ENCODE measurements at regions not wholly inside any gene's neighbourhood (a gene's known extent, or its start where the extent isn't known, plus 50 kb on each side); places are given as distances from the start of the nearest gene placed in this dataset.

DNA sequence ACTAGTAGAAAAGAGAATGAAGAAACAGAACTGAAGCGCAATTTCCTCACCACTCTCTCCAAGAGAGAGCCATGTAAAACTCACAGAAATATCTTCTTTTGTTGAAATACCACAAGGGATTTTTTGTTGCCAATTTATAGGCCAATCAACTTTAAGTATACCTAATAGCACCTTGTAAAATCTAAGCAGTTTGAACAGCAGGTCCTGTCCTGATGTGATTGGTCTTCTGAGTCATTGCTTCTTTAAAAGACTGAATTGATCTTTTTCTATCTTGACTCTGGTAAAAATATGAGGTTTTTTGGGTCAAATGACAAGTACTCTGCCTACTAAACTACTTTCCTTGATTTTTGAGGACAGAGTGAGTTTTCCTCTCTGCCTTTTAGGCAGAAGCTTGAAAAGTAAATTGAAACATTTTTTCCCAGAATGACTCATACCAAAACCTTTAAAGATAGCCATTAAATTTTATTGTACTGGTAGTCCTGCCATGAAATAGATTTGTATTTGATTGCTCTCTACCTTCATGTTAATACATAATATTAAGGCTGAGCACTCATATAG is 343.9 kb upstream of the CBLB start:
- Mint-ChIP-seq H3K4me1 (peaks cover 20% of the 10 kb centered on the region), H3K36me3 (ENCODE audit: low read depth) (peaks cover 11% of the 10 kb centered on the region), H3K9me3 (peaks cover 9% of the 10 kb centered on the region), H3K27me3 (ENCODE audit: low read depth, poor library complexity) (no peaks in the 10 kb centered on the region), H3K4me3 (no peak overlapping the region), H3K27ac (no peak overlapping the region)
- no peak for DNase-seq
- TF ChIP-seq, protein P1, sequence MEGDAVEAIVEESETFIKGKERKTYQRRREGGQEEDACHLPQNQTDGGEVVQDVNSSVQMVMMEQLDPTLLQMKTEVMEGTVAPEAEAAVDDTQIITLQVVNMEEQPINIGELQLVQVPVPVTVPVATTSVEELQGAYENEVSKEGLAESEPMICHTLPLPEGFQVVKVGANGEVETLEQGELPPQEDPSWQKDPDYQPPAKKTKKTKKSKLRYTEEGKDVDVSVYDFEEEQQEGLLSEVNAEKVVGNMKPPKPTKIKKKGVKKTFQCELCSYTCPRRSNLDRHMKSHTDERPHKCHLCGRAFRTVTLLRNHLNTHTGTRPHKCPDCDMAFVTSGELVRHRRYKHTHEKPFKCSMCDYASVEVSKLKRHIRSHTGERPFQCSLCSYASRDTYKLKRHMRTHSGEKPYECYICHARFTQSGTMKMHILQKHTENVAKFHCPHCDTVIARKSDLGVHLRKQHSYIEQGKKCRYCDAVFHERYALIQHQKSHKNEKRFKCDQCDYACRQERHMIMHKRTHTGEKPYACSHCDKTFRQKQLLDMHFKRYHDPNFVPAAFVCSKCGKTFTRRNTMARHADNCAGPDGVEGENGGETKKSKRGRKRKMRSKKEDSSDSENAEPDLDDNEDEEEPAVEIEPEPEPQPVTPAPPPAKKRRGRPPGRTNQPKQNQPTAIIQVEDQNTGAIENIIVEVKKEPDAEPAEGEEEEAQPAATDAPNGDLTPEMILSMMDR (IDR thresholded peaks at IDR 0.05), result no peak

DNA sequence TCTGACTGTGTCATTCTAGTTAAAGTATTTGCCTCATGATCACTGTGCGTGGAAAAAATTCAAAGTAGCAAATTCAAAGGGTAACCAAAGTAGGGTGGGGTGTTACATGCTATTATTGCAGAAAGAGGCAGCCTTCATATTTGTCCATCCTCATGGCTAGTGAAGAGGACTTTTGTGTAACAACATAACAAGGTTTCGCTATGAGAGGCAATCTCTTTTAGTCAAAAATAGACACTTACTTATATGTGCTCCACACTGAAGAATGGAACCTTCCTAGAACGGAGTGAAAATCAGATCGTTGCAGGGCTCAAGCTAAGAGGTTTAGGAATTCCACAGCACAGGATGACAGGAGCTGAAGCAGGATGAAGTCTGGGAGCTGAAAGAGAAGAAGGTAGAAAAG is 345.1 kb upstream of the CBLB start:
- H3K36me3 Mint-ChIP-seq (ENCODE audit: low read depth), result peaks cover 11% of the 10 kb centered on the region
- no peak overlapping the region for H3K4me3 Mint-ChIP-seq
- DNase-seq, result no peak
- peaks cover 20% of the 10 kb centered on the region for H3K4me1 Mint-ChIP-seq
- TF ChIP-seq, protein P1 (IDR thresholded peaks at IDR 0.05), result no peak
- H3K27ac Mint-ChIP-seq, result peak overlapping the region; percentile 48
- H3K9me3 Mint-ChIP-seq, result peaks cover 12% of the 10 kb centered on the region
- H3K27me3 Mint-ChIP-seq (ENCODE audit: low read depth, poor library complexity), result peaks cover 3% of the 10 kb centered on the region

DNA sequence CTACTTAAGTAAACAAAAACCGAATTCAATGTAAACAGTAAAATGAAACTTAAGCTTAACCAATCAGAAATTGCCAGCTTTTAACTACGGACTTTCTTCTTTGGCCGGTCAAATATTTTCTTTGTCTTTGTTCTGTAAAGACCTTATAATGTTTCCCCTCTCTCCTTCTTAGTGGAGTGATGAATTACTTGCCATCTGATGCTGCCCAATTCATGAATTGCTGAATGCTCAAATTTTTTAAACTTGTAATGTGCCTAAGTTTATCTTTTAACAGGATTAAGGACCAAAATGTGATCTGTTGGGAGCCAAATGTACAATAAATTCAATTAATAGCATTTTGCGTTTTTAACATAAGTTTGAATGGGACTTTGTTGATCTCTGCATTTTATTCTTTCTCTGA is 345.8 kb upstream of the CBLB start:
- Mint-ChIP-seq H3K9me3 (peaks cover 18% of the 10 kb centered on the region), H3K36me3 (ENCODE audit: low read depth) (peaks cover 11% of the 10 kb centered on the region), H3K27me3 (ENCODE audit: low read depth, poor library complexity) (peaks cover 3% of the 10 kb centered on the region), H3K4me1 (peaks cover 20% of the 10 kb centered on the region), H3K4me3 (no peak overlapping the region), H3K27ac (peak overlapping the region; percentile 37)
- no peak for DNase-seq
- TF ChIP-seq, protein P1 (IDR thresholded peaks at IDR 0.05), result no peak

DNA sequence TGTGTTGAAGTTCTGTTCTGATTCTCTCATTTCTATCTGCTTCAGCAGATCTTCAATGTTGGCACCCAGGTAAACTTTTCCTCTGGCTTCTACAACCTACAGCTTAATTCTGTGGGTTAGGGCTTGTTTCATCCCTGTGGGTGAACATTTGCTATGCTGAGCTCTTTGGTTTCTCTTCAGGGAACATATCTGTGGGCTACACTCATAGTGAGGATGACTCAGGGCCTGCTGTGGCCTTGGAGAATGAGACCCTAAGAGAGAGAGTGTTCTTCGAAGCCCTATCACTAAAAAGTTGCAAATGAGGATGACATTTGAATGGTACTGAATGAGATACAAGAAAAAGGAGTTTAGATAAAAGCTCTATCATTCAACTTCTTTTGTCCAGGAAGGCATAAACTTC is 346.2 kb upstream of the CBLB start:
- Mint-ChIP-seq H3K27me3 (ENCODE audit: low read depth, poor library complexity) (peaks cover 3% of the 10 kb centered on the region), H3K9me3 (peaks cover 22% of the 10 kb centered on the region), H3K4me3 (no peak overlapping the region), H3K4me1 (peaks cover 20% of the 10 kb centered on the region), H3K36me3 (ENCODE audit: low read depth) (peaks cover 14% of the 10 kb centered on the region), H3K27ac (peak overlapping the region; percentile 37)
- TF ChIP-seq, protein P1 (IDR thresholded peaks at IDR 0.05), result no peak
- DNase-seq, result no peak

DNA sequence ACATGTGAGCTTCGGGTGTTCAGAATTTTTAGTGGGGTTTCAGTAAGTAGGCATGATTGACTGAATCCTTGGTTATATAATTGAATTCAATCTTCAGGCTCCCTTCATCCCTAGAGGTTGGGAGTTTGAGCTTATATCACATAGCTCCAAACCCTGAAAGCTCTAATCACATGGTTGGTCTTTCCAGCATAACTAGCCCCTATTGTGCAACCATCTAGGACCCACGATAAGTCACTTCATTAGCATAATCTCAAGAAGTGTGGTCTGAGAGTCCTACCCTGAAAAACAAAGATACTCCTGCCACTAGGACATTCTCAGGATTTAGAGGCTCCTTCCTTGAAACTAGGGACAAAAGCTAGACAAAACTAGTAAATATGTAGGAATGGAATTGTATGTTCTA is 348.9 kb upstream of the CBLB start:
- Mint-ChIP-seq H3K9me3 (peaks cover 48% of the 10 kb centered on the region), H3K4me3 (no peak overlapping the region), H3K36me3 (ENCODE audit: low read depth) (peaks cover 19% of the 10 kb centered on the region), H3K27me3 (ENCODE audit: low read depth, poor library complexity) (peaks cover 3% of the 10 kb centered on the region), H3K4me1 (peaks cover 12% of the 10 kb centered on the region), H3K27ac (no peak overlapping the region)
- TF ChIP-seq, protein P1 (IDR thresholded peaks at IDR 0.05), result no peak
- no peak for DNase-seq

DNA sequence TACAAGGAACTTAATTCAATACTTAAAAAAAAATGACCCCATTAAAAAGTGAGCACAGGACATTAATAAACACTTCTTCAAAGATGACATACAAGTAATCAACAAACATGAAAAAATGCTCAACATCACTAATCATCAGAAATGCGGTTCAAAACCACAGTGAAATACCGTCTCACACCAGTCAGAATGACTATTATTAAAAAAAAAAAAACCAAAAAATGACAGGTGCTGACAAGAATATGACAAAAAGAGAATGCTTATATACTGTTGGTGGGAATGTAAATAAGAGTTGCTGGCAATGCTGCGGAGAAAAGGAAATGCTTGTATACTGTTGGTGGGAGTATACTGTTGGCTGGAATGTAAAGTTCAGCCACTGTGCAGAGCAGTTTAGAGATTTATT is 358.3 kb upstream of the CBLB start:
- Mint-ChIP-seq H3K27ac (no peak overlapping the region), H3K4me1 (no peaks in the 10 kb centered on the region), H3K36me3 (ENCODE audit: low read depth) (peaks cover 6% of the 10 kb centered on the region), H3K4me3 (no peak overlapping the region), H3K27me3 (ENCODE audit: low read depth, poor library complexity) (peaks cover 4% of the 10 kb centered on the region), H3K9me3 (peaks cover 31% of the 10 kb centered on the region)
- TF ChIP-seq, protein P1 (IDR thresholded peaks at IDR 0.05), result no peak
- DNase-seq, result no peak
